Stimulated activated CD4-positive, alpha-beta T cell treated with anti-CD3 and anti-CD28 coated beads, Interleukin-2, amount 100 ng/mL, for 24 hours (primary cell): ENCODE measurements at regions not wholly inside any gene's neighbourhood (a gene's known extent, or its start where the extent isn't known, plus 50 kb on each side); places are given as distances from the start of the nearest gene placed in this dataset.
A peak's percentile ranks its signal among the peaks of the same experiment; 100 is the strongest.

ENCODE experiments used
- DNase-seq, 2 donors: peaks; one replicate each; pipeline ENCODE4 v3.0.0-alpha.2; 2020

GRCh38 chr16:66001432-66001831 is 365.1 kb upstream of the CDH5 start:
- DNase-seq, result no peak

GRCh38 chr16:65998443-65998842 is 368.0 kb upstream of the CDH5 start:
- DNase-seq, result no peak

- no peak for DNase-seq
These were observed 372.2 kb upstream of the CDH5 start for GRCh38 chr16:65994291-65994690.

- no peak for DNase-seq
These were observed 375.3 kb upstream of the CDH5 start for GRCh38 chr16:65991149-65991701.

- no peak for DNase-seq
These were observed 376.5 kb upstream of the CDH5 start for GRCh38 chr16:65989861-65990604.

GRCh38 chr16:65988024-65988595 is 378.4 kb upstream of the CDH5 start:
- DNase-seq, result no peak

- no peak for DNase-seq
These were observed 382.2 kb upstream of the CDH5 start for GRCh38 chr16:65984296-65984695.

GRCh38 chr16:65981057-65981456 is 385.4 kb upstream of the CDH5 start:
- no peak for DNase-seq

- peak in 1 of 2 donors; percentile 5 for DNase-seq
These were observed 391.3 kb upstream of the CDH5 start for GRCh38 chr16:65975049-65975708.

GRCh38 chr16:65967376-65967775 is 399.1 kb upstream of the CDH5 start:
- no peak for DNase-seq

GRCh38 chr16:65965628-65966027 is 400.9 kb upstream of the CDH5 start:
- DNase-seq, result no peak

GRCh38 chr16:65964752-65965151 is 401.7 kb upstream of the CDH5 start:
- no peak for DNase-seq

GRCh38 chr16:65961476-65962143 is 404.9 kb upstream of the CDH5 start:
- DNase-seq, result no peak

- no peak for DNase-seq
These were observed 406.5 kb upstream of the CDH5 start for GRCh38 chr16:65959983-65960382.

- no peak for DNase-seq
These were observed 408.4 kb upstream of the CDH5 start for GRCh38 chr16:65958086-65958485.

- DNase-seq, result no peak
These were observed 410.4 kb upstream of the CDH5 start for GRCh38 chr16:65956100-65956499.

GRCh38 chr16:65954446-65954845 is 412.0 kb upstream of the CDH5 start:
- DNase-seq, result no peak

- no peak for DNase-seq
These were observed 416.3 kb upstream of the CDH5 start for GRCh38 chr16:65950211-65950610.

- DNase-seq, result no peak
These were observed 418.1 kb upstream of the CDH5 start for GRCh38 chr16:65948361-65948760.

- DNase-seq, result no peak
These were observed 418.5 kb upstream of the CDH5 start for GRCh38 chr16:65947951-65948350.

- DNase-seq, result no peak
These were observed 421.0 kb upstream of the CDH5 start for GRCh38 chr16:65945493-65945892.

GRCh38 chr16:65944361-65944760 is 422.1 kb upstream of the CDH5 start:
- no peak for DNase-seq

- DNase-seq, result no peak
These were observed 425.8 kb upstream of the CDH5 start for GRCh38 chr16:65940711-65941110.
